HepG2 (cell line): ENCODE measurements at regions not wholly inside any gene's neighbourhood (a gene's known extent, or its start where the extent isn't known, plus 50 kb on each side); places are given as distances from the start of the nearest gene placed in this dataset.

ENCODE experiments used
- ATAC-seq: fragments of 200-7000 bp; cut with Tn5 transposase; 3 replicates; pipeline ENCODE4 v1.9.1; 2020; ENCODE audit warnings: mild to moderate bottlenecking, moderate library complexity
- BruUV-seq: library from RNA; stranded (reverse); fragments of 400-500 nt; replicated peaks from 2 replicates; lab custom pipeline; 2021; lab: Mats Ljungman, UMichigan
- CTCF ChIA-PET: fragments of 300-600 bp; formaldehyde crosslinking; extraction: SDS; loops from one replicate; lab custom pipeline; 2021; ENCODE audit warnings: low total read pairs, inconsistent platforms, low intra/inter-chr PET ratio; lab: Yijun Ruan, JAX
- POLR2A ChIA-PET: fragments of 350-600 bp; sonication (Branson Sonifier 250); formaldehyde crosslinking; loops from one replicate; lab custom pipeline; 2020; ENCODE audit warnings: antibody characterized with exemption, inconsistent platforms; lab: Yijun Ruan, JAX
- DNase-seq: peaks from one replicate; pipeline ENCODE4 v3.0.0-alpha.2; 2015; ENCODE audit warnings: low spot score
- FAIRE-seq: peaks from 3 replicates; lab custom pipeline; 2011; peaks lifted over from hg19 to GRCh38; lab: Jason Lieb, UNC
- H2AFZ ChIP-seq: one replicate; pipeline ENCODE4 v1.6.1; 2011; ENCODE audit warnings: low read length, inconsistent platforms
- H3K27ac ChIP-seq: fragments of 300-600 bp; 3 replicates; pipeline ENCODE4 v1.8.0; 2011; ENCODE audit warnings: mixed run types, mild to moderate bottlenecking, mixed read lengths, low read length, inconsistent platforms; ENCODE audit not compliant: insufficient read depth; ENCODE audit errors: extremely low read length
- H3K27me3 ChIP-seq, 2 experiments: fragments of 200-600 bp in 1 of 2; 2 replicates in 1 of 2; 3 replicates in 1 of 2; pipeline versions ENCODE4 v1.6.0 to v1.8.0; 2011; ENCODE audit warnings: low read length in 2 of 2, mild to moderate bottlenecking in 2 of 2, moderate library complexity in 2 of 2, inconsistent platforms in 1 of 2; ENCODE audit not compliant: insufficient read depth in 2 of 2, control insufficient read depth in 1 of 2
- H3K36me3 ChIP-seq, 2 experiments: fragments of 200-600 bp in 1 of 2; replicated peaks in 1 of 2; 2 replicates in 1 of 2; 3 replicates in 1 of 2; pipeline versions ENCODE4 v1.5.1 to v1.8.0; 2011; ENCODE audit warnings: low read length in 2 of 2, inconsistent platforms in 1 of 2; ENCODE audit not compliant: insufficient read depth in 2 of 2, control insufficient read depth in 1 of 2
- H3K4me1 ChIP-seq: 2 replicates; pipeline ENCODE4 v1.5.1; 2012; ENCODE audit warnings: low read length, inconsistent platforms; ENCODE audit not compliant: insufficient read depth
- H3K4me2 ChIP-seq: 2 replicates; pipeline ENCODE4 v1.6.0; 2011; ENCODE audit warnings: low read depth, low read length, inconsistent platforms
- H3K4me3 ChIP-seq, 3 experiments: fragments of 200-600 bp in 1 of 3; sonication (generic), shearing (Covaris generic) in 1 of 3; replicated peaks in 1 of 3; 2 replicates each; pipeline ENCODE4 v1.5.1; 2011 to 2016; ENCODE audit warnings: low read length in 3 of 3, inconsistent platforms in 2 of 3, low read depth in 2 of 3, mild to moderate bottlenecking in 2 of 3, control low read depth in 1 of 3, mixed read lengths in 1 of 3; ENCODE audit not compliant: insufficient read depth in 1 of 3
- H3K79me2 ChIP-seq: one replicate; pipeline ENCODE4 v1.6.1; 2011; ENCODE audit warnings: low read length, inconsistent platforms; ENCODE audit not compliant: insufficient read depth
- H3K9ac ChIP-seq: 2 replicates; pipeline ENCODE4 v1.6.0; 2011; ENCODE audit warnings: mild to moderate bottlenecking, low read depth, low read length, inconsistent platforms; ENCODE audit not compliant: insufficient read depth
- H3K9me3 ChIP-seq: 2 replicates; pipeline ENCODE4 v1.5.1; 2012; ENCODE audit warnings: mild to moderate bottlenecking, low read length
- H4K20me1 ChIP-seq: 2 replicates; pipeline ENCODE4 v1.6.0; 2011; ENCODE audit warnings: inconsistent platforms, mild to moderate bottlenecking, low read length, moderate library complexity; ENCODE audit not compliant: insufficient read depth
- ADNP ChIP-seq: sonication (generic); formaldehyde crosslinking; IDR thresholded peaks from 2 replicates; pipeline ENCODE4 v1.4.0; 2020; ENCODE audit warnings: missing genetic modification reagents
- CENPBD1 ChIP-seq: sonication (generic); formaldehyde crosslinking; IDR thresholded peaks from 2 replicates; pipeline ENCODE4 v1.8.0; 2022; ENCODE audit warnings: missing genetic modification reagents, low read depth, mild to moderate bottlenecking, borderline replicate concordance
- EHMT2 ChIP-seq: fragments of 200-600 bp; sonication (generic); IDR thresholded peaks from 2 replicates; pipeline ENCODE4 v1.7.0; 2017; ENCODE audit warnings: antibody characterized with exemption, low read depth, low read length, borderline replicate concordance
- GABPB1 ChIP-seq: IDR thresholded peaks from 2 replicates; pipeline ENCODE4 v1.6.1; 2016; ENCODE audit warnings: mild to moderate bottlenecking, missing genetic modification reagents, moderate library complexity, missing compliant biosample characterization
- HMGXB4 ChIP-seq, 2 experiments: sonication (generic) in 1 of 2; formaldehyde crosslinking in 1 of 2; IDR thresholded peaks; 2 replicates each; pipeline versions ENCODE4 v1.4.0 to v1.6.1; 2018 to 2020; ENCODE audit warnings: missing genetic modification reagents in 2 of 2, borderline replicate concordance in 1 of 2, low read depth in 1 of 2, mild to moderate bottlenecking in 1 of 2, missing biosample characterization in 1 of 2
- KDM6A ChIP-seq: IDR thresholded peaks from 2 replicates; pipeline ENCODE4 v1.6.1; 2016; ENCODE audit warnings: low read depth
- MEF2D ChIP-seq: sonication (generic); formaldehyde crosslinking; IDR thresholded peaks from 2 replicates; pipeline ENCODE4 v1.5.1; 2020; ENCODE audit warnings: mild to moderate bottlenecking, missing genetic modification reagents
- RAD51 ChIP-seq: fragments of 450-650 bp; IDR thresholded peaks from 2 replicates; pipeline ENCODE4 v1.6.1; 2016; ENCODE audit warnings: borderline replicate concordance
- RFX3 ChIP-seq: IDR thresholded peaks from 2 replicates; pipeline ENCODE4 v1.6.1; 2016; ENCODE audit warnings: missing biosample characterization, missing genetic modification reagents
- SNAPC5 ChIP-seq: sonication (generic); formaldehyde crosslinking; IDR thresholded peaks from 2 replicates; pipeline ENCODE4 v1.8.1; 2023; ENCODE audit warnings: mild to moderate bottlenecking, missing genetic modification reagents, borderline replicate concordance
- TOE1 ChIP-seq: sonication (generic); formaldehyde crosslinking; IDR thresholded peaks from 2 replicates; pipeline ENCODE4 v1.4.0; 2020; ENCODE audit warnings: mild to moderate bottlenecking, missing genetic modification reagents
- ZNF335 ChIP-seq: sonication (generic); formaldehyde crosslinking; IDR thresholded peaks from 2 replicates; pipeline ENCODE4 v1.4.0; 2020; ENCODE audit warnings: missing genetic modification reagents
- ZNF33B ChIP-seq: sonication (generic); formaldehyde crosslinking; IDR thresholded peaks from 2 replicates; pipeline ENCODE4 v1.5.1; 2020; ENCODE audit warnings: mild to moderate bottlenecking, missing genetic modification reagents
- ZNF44 ChIP-seq: sonication (generic); formaldehyde crosslinking; IDR thresholded peaks from 2 replicates; pipeline ENCODE4 v1.5.1; 2020; ENCODE audit warnings: mild to moderate bottlenecking, missing genetic modification reagents
- ZNF468 ChIP-seq: sonication (generic); formaldehyde crosslinking; IDR thresholded peaks from 2 replicates; pipeline ENCODE4 v1.8.0; 2022; ENCODE audit warnings: mild to moderate bottlenecking, moderate library complexity, missing genetic modification reagents
- ZNF510 ChIP-seq: sonication (generic); formaldehyde crosslinking; IDR thresholded peaks from 2 replicates; pipeline ENCODE4 v1.4.0; 2020; ENCODE audit warnings: low read depth, mild to moderate bottlenecking, missing genetic modification reagents
- ZNF543 ChIP-seq: sonication (generic); formaldehyde crosslinking; IDR thresholded peaks from 2 replicates; pipeline ENCODE4 v1.4.0; 2020; ENCODE audit warnings: mild to moderate bottlenecking, missing genetic modification reagents
- ZNF850 ChIP-seq: sonication (generic); formaldehyde crosslinking; conservative IDR thresholded peaks from 2 replicates; pipeline ENCODE4 v1.9.0; 2021; ENCODE audit warnings: mild to moderate bottlenecking, missing genetic modification reagents
- ZNF891 ChIP-seq: sonication (generic); formaldehyde crosslinking; IDR thresholded peaks from 2 replicates; pipeline ENCODE4 v1.5.0; 2020; ENCODE audit warnings: mild to moderate bottlenecking, missing genetic modification reagents
- WGBS: methylation state at CpG from one replicate; pipeline ENCODE4 v1.1.6; 2017; ENCODE audit warnings: low lambda C conversion rate; 5-methylcytosine and 5-hydroxymethylcytosine counted together
- in situ Hi-C: cut with HindIII; loops from 2 replicates; pipeline ENCODE4 v1.10.0; 2017; ENCODE audit warnings: low pct_unique_long_range_greater_than_20kb; ENCODE audit not compliant: extremely low pct_ligation_motif_present
- intact Hi-C: fragments of 100-400 bp; cut with micrococcal nuclease; formaldehyde crosslinking; loops from one replicate; pipeline ENCODE4 v1.10.0; 2022; ENCODE audit not compliant: unreplicated experiment

- H2AFZ ChIP-seq, result no peak overlapping the region
- H3K27ac ChIP-seq, result no peak overlapping the region
- H3K9ac ChIP-seq, result no peak overlapping the region
- TF ChIP-seq ADNP (CRISPR knock-in tag) (no peak), ZNF335 (no peak), ZNF850 (CRISPR knock-in tag) (no peak), ZNF510 (CRISPR knock-in tag) (no peak), TOE1 (CRISPR knock-in tag) (no peak), ZNF543 (no peak), KDM6A (CRISPR knock-in tag) (no peak), SNAPC5 (CRISPR knock-in tag) (no peak), ZNF44 (CRISPR knock-in tag) (no peak), EHMT2 (no peak), HMGXB4 (CRISPR knock-in tag; IDR thresholded peaks at IDR 0.05; ENCODE audit: borderline replicate concordance in 1 of 2, low read depth in 1 of 2) (no peak), ZNF891 (CRISPR knock-in tag) (no peak), ZNF33B (no peak), RFX3 (no peak), CENPBD1 (no peak), GABPB1 (CRISPR knock-in tag) (no peak), RAD51 (no peak), MEF2D (CRISPR knock-in tag) (no peak), ZNF468 (CRISPR knock-in tag) (no peak)
- H3K9me3 ChIP-seq, result no peaks in the 10 kb centered on the region
- no peaks in the 10 kb centered on the region for H3K4me1 ChIP-seq
- H4K20me1 ChIP-seq, result no peaks in the 10 kb centered on the region
- H3K4me2 ChIP-seq, result no peak overlapping the region
- DNase-seq (no peak), FAIRE-seq (no peak), ATAC-seq (no peak)
- BruUV-seq, result no TSS peak
- intact Hi-C loops (no loop called here), in situ Hi-C loops (no loop called here)
- ChIA-PET CTCF (no interaction called here), POLR2A (no interaction called here)
- no peaks in the 10 kb centered on the region for H3K27me3 ChIP-seq
- H3K4me3 ChIP-seq, result no peak overlapping the region
- H3K79me2 ChIP-seq, result no peaks in the 10 kb centered on the region
- H3K36me3 ChIP-seq, result no peaks in the 10 kb centered on the region
- 3% methylated on average over 2 of the region's 2 CpGs for WGBS
Measured at GRCh38 chr1:170306948-170307347, 161.2 kb downstream of the NTMT2 start.
